Ovary (tissue), 3 donors: ENCODE measurements at regions not wholly inside any gene's neighbourhood (a gene's known extent, or its start where the extent isn't known, plus 50 kb on each side); places are given as distances from the start of the nearest gene placed in this dataset.
"Not testable (repeated sequence)": the region's sequence is repeated elsewhere in the genome, so short reads cannot be mapped to it uniquely, and the experiment has no call there.

Experiments used
- CTCF ChIP-seq, 3 donors: fragments of 450-650 bp in 2 of 3; fragments of 200-600 bp in 1 of 3; IDR thresholded peaks; one replicate each; pipeline versions ENCODE4 v1.5.1 to v1.8.0; 2016 to 2022; ENCODE audit warnings: antibody characterized with exemption in 3 of 3, mild to moderate bottlenecking in 1 of 3
- POLR2A ChIP-seq: fragments of 450-650 bp; IDR thresholded peaks from one replicate; pipeline ENCODE4 v1.6.1; 2017; ENCODE audit warnings: antibody characterized with exemption, mild to moderate bottlenecking, moderate library complexity
- donor health status: DM: no; HTN: no; CAD: no.

- not testable (repeated sequence) for TF ChIP-seq POLR2A; CTCF (IDR thresholded peaks at IDR 0.05)
Measured at GRCh38 chr16:29213251-29213650, 193.3 kb downstream of the NPIPB11 start.
